ENCODE measurements at regions not wholly inside any gene's neighbourhood (a gene's known extent, or its start where the extent isn't known, plus 50 kb on each side); places are given as distances from the start of the nearest gene placed in this dataset.

GRCh38 chr10:63707254-63707910 is 186.2 kb downstream of the REEP3 start:
- no peak for TF ChIP-seq CTCF (conservative IDR thresholded peaks at IDR 0.05; ENCODE audit: low read depth, low read length)
- no peak for TF ChIP-seq EZH2 (IDR thresholded peaks at IDR 0.05; ENCODE audit: borderline replicate concordance, low read depth, low read length, poor library complexity, severe bottlenecking)

All from A673 (cell line).